ENCODE measurements at regions not wholly inside any gene's neighbourhood (a gene's known extent, or its start where the extent isn't known, plus 50 kb on each side); places are given as distances from the start of the nearest gene placed in this dataset.

DNA sequence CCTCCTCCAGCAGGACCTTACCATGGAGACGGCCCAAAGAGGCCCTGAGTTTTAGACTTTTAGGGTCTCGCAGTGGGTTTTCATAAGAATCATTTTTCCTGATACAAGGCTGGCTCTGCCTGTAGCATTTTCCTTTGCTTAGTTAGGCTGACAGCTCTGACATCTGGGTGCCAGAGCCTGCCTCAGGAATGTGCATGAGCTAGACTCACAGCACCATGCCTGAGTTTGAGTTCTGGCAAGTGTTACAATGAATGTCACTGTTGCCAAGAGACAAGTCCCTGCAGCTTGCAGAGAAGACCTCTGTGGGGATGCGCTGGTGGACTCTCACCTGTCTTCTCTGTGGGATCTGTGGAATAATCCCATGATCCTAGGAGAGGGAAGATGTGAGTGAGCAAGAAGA is 328.6 kb upstream of the TSPY4 start:
- no peak for TF ChIP-seq POLR2A (IDR thresholded peaks at IDR 0.05)
- TF ChIP-seq, protein P1, sequence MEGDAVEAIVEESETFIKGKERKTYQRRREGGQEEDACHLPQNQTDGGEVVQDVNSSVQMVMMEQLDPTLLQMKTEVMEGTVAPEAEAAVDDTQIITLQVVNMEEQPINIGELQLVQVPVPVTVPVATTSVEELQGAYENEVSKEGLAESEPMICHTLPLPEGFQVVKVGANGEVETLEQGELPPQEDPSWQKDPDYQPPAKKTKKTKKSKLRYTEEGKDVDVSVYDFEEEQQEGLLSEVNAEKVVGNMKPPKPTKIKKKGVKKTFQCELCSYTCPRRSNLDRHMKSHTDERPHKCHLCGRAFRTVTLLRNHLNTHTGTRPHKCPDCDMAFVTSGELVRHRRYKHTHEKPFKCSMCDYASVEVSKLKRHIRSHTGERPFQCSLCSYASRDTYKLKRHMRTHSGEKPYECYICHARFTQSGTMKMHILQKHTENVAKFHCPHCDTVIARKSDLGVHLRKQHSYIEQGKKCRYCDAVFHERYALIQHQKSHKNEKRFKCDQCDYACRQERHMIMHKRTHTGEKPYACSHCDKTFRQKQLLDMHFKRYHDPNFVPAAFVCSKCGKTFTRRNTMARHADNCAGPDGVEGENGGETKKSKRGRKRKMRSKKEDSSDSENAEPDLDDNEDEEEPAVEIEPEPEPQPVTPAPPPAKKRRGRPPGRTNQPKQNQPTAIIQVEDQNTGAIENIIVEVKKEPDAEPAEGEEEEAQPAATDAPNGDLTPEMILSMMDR (IDR thresholded peaks at IDR 0.05) = no peak
